Testis (tissue), 2 donors: ENCODE measurements at regions not wholly inside any gene's neighbourhood (a gene's known extent, or its start where the extent isn't known, plus 50 kb on each side); places are given as distances from the start of the nearest gene placed in this dataset.
"Not testable (repeated sequence)": the region's sequence is repeated elsewhere in the genome, so short reads cannot be mapped to it uniquely, and the experiment has no call there.

ENCODE experiments used
- DNase-seq: peaks from one replicate; pipeline ENCODE4 v3.0.0-alpha.2; 2019
- H3K27ac ChIP-seq, 2 donors: fragments of 200-600 bp; sonication (generic); one replicate each; pipeline ENCODE4 v1.5.1; 2019
- H3K27me3 ChIP-seq: fragments of 200-600 bp; sonication (generic); one replicate; pipeline ENCODE4 v1.5.1; 2019
- H3K36me3 ChIP-seq: fragments of 200-600 bp; sonication (generic); one replicate; pipeline ENCODE4 v1.5.1; 2017; ENCODE audit warnings: low read depth; ENCODE audit errors: missing control alignments
- H3K4me1 ChIP-seq: fragments of 200-600 bp; sonication (generic); one replicate; pipeline ENCODE4 v1.5.1; 2019
- H3K4me3 ChIP-seq, 2 donors: fragments of 200-600 bp; sonication (generic); one replicate each; pipeline ENCODE4 v1.5.1; 2017 to 2019
- H3K9me3 ChIP-seq: fragments of 200-600 bp; sonication (generic); one replicate; pipeline ENCODE4 v1.5.1; 2017
- POLR2A ChIP-seq: fragments of 450-650 bp; IDR thresholded peaks from one replicate; pipeline ENCODE4 v1.6.1; 2017; ENCODE audit warnings: antibody characterized with exemption, mild to moderate bottlenecking, moderate library complexity
- WGBS, 2 donors: methylation state at CpG; one replicate each; pipeline ENCODE4 v1.1.5; 2018; 5-methylcytosine and 5-hydroxymethylcytosine counted together
- intact Hi-C: fragments of 100-400 bp; cut with DNase I; formaldehyde crosslinking; loops from one replicate; pipeline ENCODE4 v1.15.1; 2023; ENCODE audit warnings: low total_unique reads
- TF ChIP-seq, protein P1 (sequence below), 3 experiments: fragments of 450-650 bp in 2 of 3; fragments of 200-600 bp in 1 of 3; sonication (generic) in 1 of 3; IDR thresholded peaks; one replicate each; pipeline ENCODE4 v1.5.1; 2016 to 2019; ENCODE audit warnings: antibody characterized with exemption in 3 of 3, mild to moderate bottlenecking in 2 of 3, moderate library complexity in 1 of 3

GRCh38 chr17:70377654-70378053, 208.3 kb downstream of the KCNJ2 start:
- H3K27ac ChIP-seq, result no peak overlapping the region
- DNase-seq, result no peak
- H3K36me3 ChIP-seq, result no peaks in the 10 kb centered on the region
- H3K4me1 ChIP-seq, result no peaks in the 10 kb centered on the region
- H3K9me3 ChIP-seq, result no peaks in the 10 kb centered on the region
- TF ChIP-seq, protein P1, sequence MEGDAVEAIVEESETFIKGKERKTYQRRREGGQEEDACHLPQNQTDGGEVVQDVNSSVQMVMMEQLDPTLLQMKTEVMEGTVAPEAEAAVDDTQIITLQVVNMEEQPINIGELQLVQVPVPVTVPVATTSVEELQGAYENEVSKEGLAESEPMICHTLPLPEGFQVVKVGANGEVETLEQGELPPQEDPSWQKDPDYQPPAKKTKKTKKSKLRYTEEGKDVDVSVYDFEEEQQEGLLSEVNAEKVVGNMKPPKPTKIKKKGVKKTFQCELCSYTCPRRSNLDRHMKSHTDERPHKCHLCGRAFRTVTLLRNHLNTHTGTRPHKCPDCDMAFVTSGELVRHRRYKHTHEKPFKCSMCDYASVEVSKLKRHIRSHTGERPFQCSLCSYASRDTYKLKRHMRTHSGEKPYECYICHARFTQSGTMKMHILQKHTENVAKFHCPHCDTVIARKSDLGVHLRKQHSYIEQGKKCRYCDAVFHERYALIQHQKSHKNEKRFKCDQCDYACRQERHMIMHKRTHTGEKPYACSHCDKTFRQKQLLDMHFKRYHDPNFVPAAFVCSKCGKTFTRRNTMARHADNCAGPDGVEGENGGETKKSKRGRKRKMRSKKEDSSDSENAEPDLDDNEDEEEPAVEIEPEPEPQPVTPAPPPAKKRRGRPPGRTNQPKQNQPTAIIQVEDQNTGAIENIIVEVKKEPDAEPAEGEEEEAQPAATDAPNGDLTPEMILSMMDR (IDR thresholded peaks at IDR 0.05), result no peak
- no peak for TF ChIP-seq POLR2A
- no peak overlapping the region for H3K4me3 ChIP-seq
- WGBS, 2 donors, result 35% methylated on average over 4 of the region's 4 CpGs
- H3K27me3 ChIP-seq, result no peaks in the 10 kb centered on the region
- intact Hi-C loops, result no loop called here

- intact Hi-C loops, result no loop called here
- no peaks in the 10 kb centered on the region for H3K4me1 ChIP-seq
- no peaks in the 10 kb centered on the region for H3K9me3 ChIP-seq
- H3K4me3 ChIP-seq, result no peak overlapping the region
- no peak for TF ChIP-seq POLR2A
- no peak for DNase-seq
- H3K36me3 ChIP-seq, result no peaks in the 10 kb centered on the region
- no peaks in the 10 kb centered on the region for H3K27me3 ChIP-seq
- no peak overlapping the region for H3K27ac ChIP-seq
Observed at GRCh38 chr17:70378076-70378475, 208.7 kb downstream of the KCNJ2 start.

DNA sequence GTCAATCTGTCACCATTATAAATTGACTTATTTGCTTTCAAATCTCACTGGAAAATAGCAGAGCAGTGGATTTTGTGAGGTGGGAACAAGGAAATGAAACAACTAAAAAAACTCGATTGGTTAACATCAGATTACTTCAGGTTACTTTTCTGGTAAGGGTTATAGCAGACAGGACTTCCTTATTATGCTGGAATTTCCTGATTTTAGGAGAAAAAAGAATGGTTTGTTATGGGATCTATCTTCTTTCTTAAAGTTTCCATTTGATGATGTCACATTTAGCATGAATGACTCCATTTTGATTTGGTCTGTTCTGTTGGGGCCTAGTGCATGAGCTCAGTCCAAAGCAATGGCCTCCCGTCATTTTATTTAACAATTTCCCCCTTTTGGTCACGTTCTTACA, 210.6 kb downstream of the KCNJ2 start:
- Histone ChIP-seq H3K36me3 (no peaks in the 10 kb centered on the region), H3K27ac (no peak overlapping the region), H3K4me3 (no peak overlapping the region), H3K4me1 (no peaks in the 10 kb centered on the region), H3K27me3 (no peaks in the 10 kb centered on the region), H3K9me3 (no peaks in the 10 kb centered on the region)
- no peak for DNase-seq
- TF ChIP-seq, protein P1 (IDR thresholded peaks at IDR 0.05), result no peak
- no peak for TF ChIP-seq POLR2A
- intact Hi-C loops, result no loop called here
- WGBS, 2 donors, result 89 to 94% methylated on average over 3 of the region's 3 CpGs

- H3K27ac ChIP-seq, H3K4me3 ChIP-seq, intact Hi-C loops, H3K4me1 ChIP-seq, H3K36me3 ChIP-seq, H3K9me3 ChIP-seq, H3K27me3 ChIP-seq, DNase-seq: not testable (repeated sequence)
- whole genome bisulfite sequencing, 2 donors, result 96 to 98% methylated on average over 15 of the region's 15 CpGs
Observed at GRCh38 chr17:70381916-70382315, 212.6 kb downstream of the KCNJ2 start.

DNA sequence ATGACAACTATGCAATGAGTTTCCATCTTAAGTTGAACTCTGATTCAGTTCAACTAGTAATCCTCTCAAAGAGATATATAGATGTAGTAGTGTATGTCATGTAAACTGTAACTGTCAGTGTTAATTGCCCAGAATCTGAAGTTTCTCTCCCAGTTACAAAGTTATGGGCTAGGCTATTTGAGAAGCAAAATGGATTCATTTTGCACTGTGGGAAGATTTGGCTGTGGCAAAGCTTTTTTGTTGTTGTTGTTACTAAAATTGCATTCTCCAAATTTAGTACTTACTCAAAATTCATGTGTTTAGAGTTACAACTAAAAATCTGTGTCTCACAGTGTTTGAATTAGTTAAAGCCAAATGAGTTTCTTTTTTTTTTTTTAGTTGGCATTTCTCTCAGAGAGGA, 219.0 kb downstream of the KCNJ2 start:
- Histone ChIP-seq H3K27ac (no peak overlapping the region), H3K27me3 (no peaks in the 10 kb centered on the region), H3K4me3 (no peak overlapping the region), H3K36me3 (no peaks in the 10 kb centered on the region), H3K4me1 (no peaks in the 10 kb centered on the region), H3K9me3 (no peaks in the 10 kb centered on the region)
- no peak for TF ChIP-seq POLR2A
- TF ChIP-seq, protein P1 (IDR thresholded peaks at IDR 0.05), result no peak
- DNase-seq, result no peak
- intact Hi-C loops, result no loop called here

- H3K9me3 ChIP-seq, intact Hi-C loops, H3K4me1 ChIP-seq, H3K27ac ChIP-seq, H3K36me3 ChIP-seq, H3K27me3 ChIP-seq: not testable (repeated sequence)
- peak; percentile 29 for DNase-seq
- peak overlapping the region; percentile 3 to 7 for H3K4me3 ChIP-seq
- 66 to 73% methylated on average over 23 of the region's 23 CpGs for WGBS, 2 donors
Observed at GRCh38 chr17:70389232-70389757, 220.0 kb downstream of the KCNJ2 start.
